Loucy (cell line): ENCODE measurements at regions not wholly inside any gene's neighbourhood (a gene's known extent, or its start where the extent isn't known, plus 50 kb on each side); places are given as distances from the start of the nearest gene placed in this dataset.

Experiments
- CTCF ChIP-seq: fragments of 200-600 bp; sonication (generic); conservative IDR thresholded peaks from 2 replicates; pipeline ENCODE4 v1.5.1; 2014; ENCODE audit warnings: mild to moderate bottlenecking, antibody characterized with exemption, low read length
- EZH2phosphoT487 ChIP-seq: fragments of 200-600 bp; IDR thresholded peaks from 2 replicates; pipeline ENCODE4 v1.6.1; 2018; ENCODE audit warnings: antibody characterized with exemption, mild to moderate bottlenecking, moderate library complexity, borderline replicate concordance

GRCh38 chrX:121641560-121641959 lies 594.1 kb downstream of the GLUD2 start:
- TF ChIP-seq CTCF: no peak
- TF ChIP-seq EZH2phosphoT487: no peak
